GM19455 (cell line): ENCODE measurements at regions not wholly inside any gene's neighbourhood (a gene's known extent, or its start where the extent isn't known, plus 50 kb on each side); places are given as distances from the start of the nearest gene placed in this dataset.

Experiments
- ATAC-seq: cut with Tn5 transposase; IDR thresholded peaks from one replicate; pipeline ENCODE4 v1.9.1; 2021; ENCODE audit not compliant: unreplicated experiment

- ATAC-seq: peak; percentile 59
Observed at GRCh38 chr10:78973901-78974616, 94.7 kb upstream of the ZMIZ1 start.

DNA sequence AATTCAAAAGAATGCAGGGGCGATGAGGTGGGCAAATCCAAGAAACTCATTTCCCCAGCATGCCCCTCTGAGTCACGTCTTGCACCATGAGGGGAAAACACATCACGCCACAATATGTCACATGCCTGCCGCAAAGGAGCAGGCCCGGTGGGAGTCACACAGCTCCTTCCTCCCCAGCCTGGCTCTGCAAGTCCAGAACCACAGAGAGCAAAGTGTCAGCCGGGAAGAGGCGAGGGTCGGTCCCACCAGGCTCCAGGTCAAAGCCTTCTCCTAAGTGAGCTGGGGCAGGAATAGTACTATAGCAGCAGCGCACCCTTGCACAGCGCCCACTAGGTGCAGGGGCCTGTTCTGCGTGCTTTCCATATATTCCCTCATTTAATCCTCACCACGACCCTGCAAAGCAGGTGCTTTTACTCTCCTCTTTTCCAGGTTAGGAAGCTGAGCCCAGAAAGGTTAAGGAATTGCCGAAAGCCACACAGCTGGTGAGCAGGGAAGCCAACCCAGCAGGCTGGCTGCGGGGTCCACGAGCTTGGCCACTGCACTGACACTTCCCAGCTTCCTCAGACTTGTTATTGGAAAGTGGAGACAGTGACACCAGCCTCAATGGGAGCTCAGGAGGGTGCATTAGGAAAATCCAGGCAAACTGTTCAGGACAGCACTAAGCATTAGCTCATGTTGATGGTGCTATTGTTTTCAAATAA lies 94.0 kb upstream of the ZMIZ1 start:
- ATAC-seq: no peak

DNA sequence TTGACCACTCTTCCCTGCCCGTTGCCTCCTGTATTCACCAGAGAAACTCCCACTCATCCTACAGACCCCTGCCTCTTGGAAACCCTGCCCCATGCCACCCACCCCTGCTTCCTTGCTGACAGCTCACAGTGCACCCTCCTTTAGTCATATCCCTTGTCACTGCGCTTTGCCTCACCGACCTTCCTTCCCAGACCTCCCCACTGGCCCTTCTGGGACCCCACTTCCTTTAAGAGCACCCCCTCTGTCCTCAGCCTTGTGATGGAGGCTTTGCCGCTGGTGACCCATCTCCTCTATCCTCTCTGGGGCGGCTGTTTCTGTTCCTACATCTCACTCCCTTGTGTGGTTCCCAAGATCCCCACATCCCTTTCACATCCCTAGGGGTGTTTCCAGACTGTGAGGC lies 92.8 kb upstream of the ZMIZ1 start:
- no peak for ATAC-seq

GRCh38 chr10:78976825-78977755 lies 91.7 kb upstream of the ZMIZ1 start:
- no peak for ATAC-seq

GRCh38 chr10:78979938-78980337 lies 88.8 kb upstream of the ZMIZ1 start:
- ATAC-seq: no peak

- no peak for ATAC-seq
Observed at GRCh38 chr10:78980354-78980753, 88.4 kb upstream of the ZMIZ1 start.

DNA sequence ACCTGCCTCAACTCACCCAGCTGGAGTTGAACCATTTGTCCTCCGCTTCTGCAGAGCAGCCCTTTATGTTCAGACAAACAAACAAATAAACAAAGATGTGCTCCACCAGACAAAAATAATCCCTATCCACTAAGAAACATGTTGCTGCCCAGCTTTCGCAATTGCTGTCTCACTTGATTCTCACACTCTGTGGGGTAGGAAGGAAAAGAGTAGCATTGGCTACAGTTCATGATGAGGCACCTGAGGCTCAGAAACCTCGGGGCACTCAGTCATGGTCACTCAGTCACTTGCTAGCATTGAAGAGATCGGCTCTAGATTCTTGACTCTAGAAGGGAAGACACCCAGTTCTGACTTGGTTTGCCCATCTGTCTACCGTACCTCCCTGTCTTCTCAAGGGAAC lies 88.0 kb upstream of the ZMIZ1 start:
- ATAC-seq: no peak

DNA sequence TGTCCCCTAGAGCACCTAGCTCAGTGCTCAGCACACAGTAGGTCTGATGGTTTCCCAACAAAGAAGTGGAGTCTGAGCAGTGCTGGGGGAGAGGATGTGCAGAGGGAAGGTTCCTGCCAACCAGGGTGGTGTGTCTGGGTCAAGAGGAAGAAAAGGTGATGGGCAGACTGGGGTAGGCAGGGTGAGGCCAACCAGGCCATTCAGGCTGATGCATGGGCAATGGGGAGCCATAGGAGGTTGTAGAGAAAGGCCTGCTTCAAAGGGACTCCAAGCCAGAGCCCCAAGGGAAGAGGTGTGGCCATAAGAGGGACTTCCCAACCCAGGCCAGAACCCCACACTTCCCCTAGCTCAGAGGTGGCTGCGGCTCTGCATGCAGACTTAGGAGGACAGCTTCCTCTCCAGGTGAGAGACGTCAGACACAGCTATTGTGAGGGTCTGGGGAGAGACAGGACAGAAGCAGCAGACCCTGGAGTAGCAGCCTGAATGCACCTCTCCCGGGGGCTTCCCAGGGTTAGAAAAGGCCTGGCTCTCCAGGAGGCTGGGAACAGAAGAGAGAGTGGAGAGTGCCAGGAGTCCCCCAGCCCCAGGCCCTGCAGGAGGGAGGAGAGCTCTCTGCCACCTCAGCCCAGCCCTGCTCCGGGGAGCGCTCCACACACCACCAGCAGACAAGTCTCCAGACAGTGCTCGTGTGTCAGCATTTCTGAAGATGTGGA lies 87.4 kb upstream of the ZMIZ1 start:
- no peak for ATAC-seq

DNA sequence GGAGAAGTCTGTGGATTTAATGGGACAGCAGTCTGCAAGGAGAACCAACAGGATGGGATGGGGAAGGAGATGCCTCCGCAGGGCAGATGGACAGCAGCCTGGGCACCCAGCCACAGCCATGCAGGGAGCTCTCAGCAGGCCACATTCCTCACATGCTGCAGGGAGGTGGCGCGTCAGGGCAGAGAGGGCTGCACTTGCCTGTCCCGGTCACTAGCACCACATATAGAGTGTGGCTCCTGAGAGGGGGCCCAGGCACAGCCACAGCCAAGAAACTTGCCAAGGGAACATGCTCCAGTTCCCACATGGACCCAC lies 86.8 kb upstream of the ZMIZ1 start:
- no peak for ATAC-seq

DNA sequence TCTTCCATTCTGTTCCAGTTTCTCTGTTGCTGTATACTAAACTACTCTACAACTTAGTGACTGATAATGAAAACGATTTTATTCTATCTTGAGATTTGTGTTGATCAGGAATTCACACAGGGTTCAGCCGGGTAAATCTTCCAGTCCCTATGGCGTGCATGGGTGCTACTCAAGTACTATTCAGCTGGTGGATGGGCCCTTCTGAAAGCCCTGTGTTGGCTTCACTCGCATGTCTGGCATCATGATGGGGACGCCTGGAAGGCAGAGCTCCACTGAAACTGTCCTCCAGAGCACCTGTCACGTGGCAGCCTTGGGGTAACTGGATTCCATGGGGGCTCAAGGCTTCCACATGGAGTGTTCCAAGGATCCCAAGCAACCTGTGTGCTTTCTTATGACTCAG lies 86.0 kb upstream of the ZMIZ1 start:
- ATAC-seq: no peak

DNA sequence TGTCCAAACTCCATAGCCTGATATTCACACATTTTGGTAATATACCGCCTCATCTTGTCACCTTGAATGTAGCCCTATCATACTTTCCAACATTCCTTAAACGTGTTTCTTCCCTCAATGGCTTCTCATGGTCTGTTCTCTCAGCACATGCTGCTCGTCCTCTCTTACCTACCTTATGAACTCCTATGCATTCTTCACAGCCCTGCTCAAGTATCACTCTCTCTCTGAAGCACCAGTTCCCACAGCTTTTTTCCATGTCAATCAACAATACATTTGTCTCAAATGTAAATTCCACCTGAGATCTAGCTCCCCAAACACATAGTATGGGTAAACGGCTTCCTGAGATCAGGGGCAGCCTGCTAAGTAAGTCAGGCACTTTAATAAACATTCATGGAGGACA lies 85.2 kb upstream of the ZMIZ1 start:
- ATAC-seq: no peak

- ATAC-seq: no peak
Observed at GRCh38 chr10:78985973-78986818, 82.6 kb upstream of the ZMIZ1 start.

- ATAC-seq: no peak
Observed at GRCh38 chr10:78991187-78991586, 77.6 kb upstream of the ZMIZ1 start.

- ATAC-seq: no peak
Observed at GRCh38 chr10:78992333-78992732, 76.4 kb upstream of the ZMIZ1 start.

DNA sequence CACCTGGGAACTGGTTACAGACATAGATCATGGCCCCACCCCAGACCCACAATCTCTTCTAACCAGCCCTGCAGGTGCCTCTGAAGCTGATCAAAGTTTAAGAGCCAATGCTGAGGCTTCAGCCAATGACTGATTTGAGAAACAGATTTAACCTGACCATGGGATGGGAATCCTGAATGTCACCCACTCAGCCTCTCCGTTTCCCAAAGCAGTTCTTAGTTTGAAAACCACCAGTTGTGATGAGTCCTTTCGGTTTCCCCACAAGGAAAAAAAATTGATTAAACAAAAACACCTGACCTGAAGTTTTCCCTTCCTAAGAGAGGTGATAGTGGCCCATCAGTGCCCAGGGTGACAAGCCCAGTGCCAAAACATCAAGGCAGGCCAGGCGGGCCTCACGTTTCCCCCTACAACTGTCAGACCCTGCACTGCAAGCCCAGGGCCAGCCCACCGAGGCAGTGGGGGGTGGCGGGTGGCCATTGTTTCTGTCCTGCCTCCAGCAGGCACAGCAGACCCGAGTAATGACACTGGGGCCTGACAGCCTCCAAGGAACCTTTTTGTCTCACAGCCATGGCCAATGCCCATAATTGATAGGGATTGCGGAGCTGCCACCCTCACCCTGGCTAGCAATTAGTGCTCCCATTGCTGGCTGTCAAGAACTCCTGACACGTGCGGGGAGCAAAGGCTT lies 75.4 kb upstream of the ZMIZ1 start:
- ATAC-seq: no peak

- ATAC-seq: no peak
Observed at GRCh38 chr10:78995987-78996791, 72.6 kb upstream of the ZMIZ1 start.

- ATAC-seq: no peak
Observed at GRCh38 chr10:78996792-78997129, 72.0 kb upstream of the ZMIZ1 start.

DNA sequence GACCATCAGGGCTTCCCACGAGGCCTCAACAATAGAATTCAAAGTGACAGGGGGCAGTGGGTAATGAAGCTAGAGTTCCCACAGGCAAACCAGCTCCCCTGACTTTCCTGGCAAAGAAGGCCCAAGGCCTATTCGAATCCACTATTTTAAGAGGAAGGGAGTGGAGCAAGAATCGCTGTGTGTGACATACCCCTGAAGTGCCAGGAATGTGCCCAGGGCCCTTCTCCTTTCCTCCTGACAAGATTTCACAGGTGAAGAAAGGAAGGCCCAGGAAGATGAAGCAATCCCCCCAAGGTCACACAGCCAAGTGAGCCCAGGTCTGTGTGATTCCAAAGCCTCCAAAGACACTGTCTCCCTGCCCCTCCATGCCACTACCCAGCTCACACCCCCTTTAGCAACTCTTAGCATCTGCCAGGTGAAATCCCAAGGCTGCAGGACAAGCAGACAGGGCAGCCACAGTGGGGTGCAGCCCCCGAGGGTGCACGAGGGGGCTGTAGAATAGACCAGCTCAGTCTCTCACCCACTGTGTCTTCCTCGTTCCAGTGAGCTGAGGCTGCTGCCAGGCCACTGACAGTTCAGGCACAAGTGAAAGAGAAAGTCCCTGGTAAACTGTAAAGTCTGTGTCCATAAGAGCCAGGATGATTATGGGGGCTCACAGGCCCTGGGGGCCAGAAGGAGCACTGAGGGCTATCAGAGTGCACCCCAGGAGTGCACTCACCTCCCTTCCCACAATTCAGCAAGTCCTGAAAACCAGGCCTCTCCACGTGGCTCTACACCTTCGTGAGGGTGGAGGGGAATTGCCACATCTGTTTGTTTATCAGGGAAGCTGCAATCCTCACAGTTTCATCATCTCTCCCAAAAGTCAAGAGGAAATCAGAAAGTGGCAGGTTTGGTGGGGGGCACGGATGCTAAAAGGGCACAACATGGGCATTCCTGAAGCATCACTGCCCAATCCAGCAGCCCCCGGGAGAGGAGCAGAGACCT lies 70.8 kb upstream of the ZMIZ1 start:
- ATAC-seq: no peak
